ENCODE measurements at regions not wholly inside any gene's neighbourhood (a gene's known extent, or its start where the extent isn't known, plus 50 kb on each side); places are given as distances from the start of the nearest gene placed in this dataset.

- in situ Hi-C loops (cut with HindIII; ENCODE audit: low sequenced_read_pairs): no loop called here
Measured at GRCh38 chr6:147022041-147022440, 182.2 kb upstream of the STXBP5 start.

- in situ Hi-C loops (cut with HindIII; ENCODE audit: low sequenced_read_pairs): no loop called here
Measured at GRCh38 chr6:147023148-147023547, 181.1 kb upstream of the STXBP5 start.

GRCh38 chr6:147023581-147023980 lies 180.6 kb upstream of the STXBP5 start:
- in situ Hi-C loops (cut with HindIII; ENCODE audit: low sequenced_read_pairs): no loop called here

- in situ Hi-C loops (cut with HindIII; ENCODE audit: low sequenced_read_pairs): no loop called here
Measured at GRCh38 chr6:147029923-147030322, 174.3 kb upstream of the STXBP5 start.

- in situ Hi-C loops (cut with HindIII; ENCODE audit: low sequenced_read_pairs): no loop called here
Measured at GRCh38 chr6:147033267-147033666, 170.9 kb upstream of the STXBP5 start.

- in situ Hi-C loops (cut with HindIII; ENCODE audit: low sequenced_read_pairs): no loop called here
Measured at GRCh38 chr6:147035886-147036285, 168.3 kb upstream of the STXBP5 start.

GRCh38 chr6:147037881-147038280 lies 166.3 kb upstream of the STXBP5 start:
- in situ Hi-C loops (cut with HindIII; ENCODE audit: low sequenced_read_pairs): no loop called here

- in situ Hi-C loops (cut with HindIII; ENCODE audit: low sequenced_read_pairs): no loop called here
Measured at GRCh38 chr6:147040121-147040910, 163.9 kb upstream of the STXBP5 start.

GRCh38 chr6:147042679-147043078 lies 161.5 kb upstream of the STXBP5 start:
- in situ Hi-C loops (cut with HindIII; ENCODE audit: low sequenced_read_pairs): no loop called here

GRCh38 chr6:147043994-147044477 lies 160.2 kb upstream of the STXBP5 start:
- in situ Hi-C loops (cut with HindIII; ENCODE audit: low sequenced_read_pairs): no loop called here

- in situ Hi-C loops (cut with HindIII; ENCODE audit: low sequenced_read_pairs): no loop called here
Measured at GRCh38 chr6:147046141-147046877, 157.9 kb upstream of the STXBP5 start.

GRCh38 chr6:147048930-147049329 lies 155.3 kb upstream of the STXBP5 start:
- in situ Hi-C loops (cut with HindIII; ENCODE audit: low sequenced_read_pairs): no loop called here

- in situ Hi-C loops (cut with HindIII; ENCODE audit: low sequenced_read_pairs): no loop called here
Measured at GRCh38 chr6:147053311-147053921, 150.8 kb upstream of the STXBP5 start.

GRCh38 chr6:147054158-147054557 lies 150.1 kb upstream of the STXBP5 start:
- in situ Hi-C loops (cut with HindIII; ENCODE audit: low sequenced_read_pairs): no loop called here

GRCh38 chr6:147054871-147055270 lies 149.3 kb upstream of the STXBP5 start:
- in situ Hi-C loops (cut with HindIII; ENCODE audit: low sequenced_read_pairs): no loop called here

- in situ Hi-C loops (cut with HindIII; ENCODE audit: low sequenced_read_pairs): no loop called here
Measured at GRCh38 chr6:147055821-147056392, 148.3 kb upstream of the STXBP5 start.

GRCh38 chr6:147057188-147057587 lies 147.0 kb upstream of the STXBP5 start:
- in situ Hi-C loops (cut with HindIII; ENCODE audit: low sequenced_read_pairs): no loop called here

GRCh38 chr6:147057705-147058342 lies 146.4 kb upstream of the STXBP5 start:
- in situ Hi-C loops (cut with HindIII; ENCODE audit: low sequenced_read_pairs): no loop called here

- in situ Hi-C loops (cut with HindIII; ENCODE audit: low sequenced_read_pairs): no loop called here
Measured at GRCh38 chr6:147058786-147059385, 145.3 kb upstream of the STXBP5 start.

- in situ Hi-C loops (cut with HindIII; ENCODE audit: low sequenced_read_pairs): no loop called here
Measured at GRCh38 chr6:147060636-147061035, 143.6 kb upstream of the STXBP5 start.
